Fibroblast of skin of back (primary cell): ENCODE measurements at regions not wholly inside any gene's neighbourhood (a gene's known extent, or its start where the extent isn't known, plus 50 kb on each side); places are given as distances from the start of the nearest gene placed in this dataset.
A peak's percentile ranks its signal among the peaks of the same experiment; 100 is the strongest.

Source experiments
- DNase-seq: peaks from one replicate; pipeline ENCODE4 v3.0.0-alpha.2; 2013

DNA sequence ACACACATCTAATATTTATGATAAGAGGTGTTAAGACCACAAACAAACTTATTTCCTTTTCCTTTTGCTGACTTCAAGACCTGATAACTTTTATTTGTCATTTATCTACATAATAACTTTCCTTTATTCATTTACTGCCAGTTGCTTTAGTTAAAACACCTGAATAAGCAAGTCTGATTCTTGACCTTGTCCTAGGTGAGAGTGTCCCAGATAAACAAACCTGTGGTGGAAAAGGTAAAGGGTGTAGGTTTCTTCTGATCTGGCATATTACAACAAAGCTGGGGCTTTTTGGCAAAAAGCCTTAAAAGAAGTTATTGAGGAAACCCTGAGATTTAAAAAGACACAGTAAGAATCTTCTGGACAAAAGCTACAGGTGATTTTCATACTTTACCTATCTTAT lies 191.5 kb downstream of the ZBBX start:
- DNase-seq: no peak

GRCh38 chr3:167187221-167187620 lies 192.9 kb downstream of the ZBBX start:
- no peak for DNase-seq

GRCh38 chr3:167184511-167184910 lies 195.6 kb downstream of the ZBBX start:
- no peak for DNase-seq

DNA sequence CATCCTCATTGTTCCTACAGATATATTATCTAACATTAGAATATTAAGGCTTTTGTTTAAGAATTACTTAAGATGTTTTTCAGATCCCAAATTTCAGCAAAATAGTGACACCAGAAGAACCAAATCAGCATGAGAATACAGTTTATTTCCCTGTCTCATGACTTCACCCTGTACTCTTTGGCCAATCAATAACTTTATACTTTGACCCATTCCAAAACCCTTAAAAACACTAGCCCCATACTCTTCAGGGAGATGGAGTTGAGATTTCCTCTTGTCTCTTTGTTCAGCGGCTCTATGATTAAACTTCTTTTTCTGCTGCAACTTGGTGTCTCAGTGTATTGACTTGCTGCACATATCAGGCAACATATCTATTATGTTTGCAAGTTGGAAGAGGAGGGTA lies 207.7 kb downstream of the ZBBX start:
- DNase-seq: no peak

DNA sequence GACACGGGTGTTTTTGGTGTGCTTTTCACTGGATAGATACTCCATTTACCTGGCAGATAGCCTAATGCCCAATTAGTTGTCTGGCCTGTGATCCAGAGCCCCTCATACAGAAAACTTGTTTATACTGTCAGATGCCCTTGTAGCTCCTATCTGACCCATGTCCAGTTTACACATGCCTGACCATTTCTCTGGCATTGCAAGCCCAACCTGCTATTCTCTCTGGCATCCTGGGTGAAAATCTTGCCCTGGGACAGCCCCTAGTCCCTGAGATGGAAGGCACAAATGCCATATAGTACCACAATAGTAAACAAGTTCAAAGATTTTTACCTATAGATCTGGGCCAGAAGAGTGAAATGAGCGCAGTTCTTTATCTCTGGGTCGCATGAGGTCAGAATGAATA lies 212.6 kb downstream of the ZBBX start:
- DNase-seq: no peak

DNA sequence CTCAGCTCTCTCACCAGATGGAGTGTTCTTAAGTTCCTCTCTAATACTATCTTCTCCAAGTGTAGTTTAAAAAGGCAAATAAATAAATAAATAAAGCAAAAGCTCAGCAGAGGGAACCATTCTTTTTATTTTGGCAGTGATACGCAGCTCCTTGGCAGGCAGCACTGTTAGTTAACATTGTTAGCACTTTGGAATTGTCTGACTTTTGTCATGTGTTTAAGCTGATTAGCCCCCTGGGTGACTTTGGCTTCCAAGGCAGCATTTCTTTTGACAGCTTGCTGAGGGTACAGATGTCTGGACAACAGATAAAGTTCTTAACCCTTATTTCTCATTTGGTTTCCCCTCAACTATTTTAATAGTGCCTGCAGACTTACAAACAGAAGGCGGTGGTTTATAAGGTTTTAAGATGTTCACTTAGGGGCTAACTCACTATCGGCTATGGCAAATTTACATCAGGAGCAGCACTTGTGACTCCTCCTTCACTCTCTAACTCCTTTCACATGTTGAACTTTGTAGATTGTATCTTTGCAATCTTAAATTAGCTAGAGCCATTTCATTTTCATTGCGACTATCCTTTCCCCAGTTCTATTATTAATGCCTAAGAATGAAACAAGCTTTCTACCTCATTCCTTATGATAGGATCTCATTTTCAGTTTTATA lies 213.4 kb downstream of the ZBBX start:
- DNase-seq: no peak

DNA sequence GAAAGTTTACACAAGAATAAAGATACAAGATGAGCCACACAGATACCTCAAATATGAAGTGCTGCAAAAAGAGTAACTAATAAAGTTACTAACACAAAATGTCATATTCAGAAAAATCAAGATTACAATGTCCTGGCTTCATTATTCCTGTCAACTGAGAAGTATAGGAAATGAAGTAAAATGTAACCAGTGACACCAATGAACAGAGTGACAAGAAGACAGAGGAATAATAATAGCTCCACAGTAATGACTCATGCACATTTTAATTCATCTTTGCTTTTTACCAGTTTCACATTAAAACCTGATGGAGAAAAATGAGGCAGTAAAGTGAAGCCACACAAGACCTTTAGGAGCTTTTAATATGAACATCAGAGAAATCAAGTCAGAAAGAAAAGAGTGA lies 214.1 kb downstream of the ZBBX start:
- no peak for DNase-seq

- no peak for DNase-seq
These were observed 216.5 kb downstream of the ZBBX start for GRCh38 chr3:167163580-167163979.

DNA sequence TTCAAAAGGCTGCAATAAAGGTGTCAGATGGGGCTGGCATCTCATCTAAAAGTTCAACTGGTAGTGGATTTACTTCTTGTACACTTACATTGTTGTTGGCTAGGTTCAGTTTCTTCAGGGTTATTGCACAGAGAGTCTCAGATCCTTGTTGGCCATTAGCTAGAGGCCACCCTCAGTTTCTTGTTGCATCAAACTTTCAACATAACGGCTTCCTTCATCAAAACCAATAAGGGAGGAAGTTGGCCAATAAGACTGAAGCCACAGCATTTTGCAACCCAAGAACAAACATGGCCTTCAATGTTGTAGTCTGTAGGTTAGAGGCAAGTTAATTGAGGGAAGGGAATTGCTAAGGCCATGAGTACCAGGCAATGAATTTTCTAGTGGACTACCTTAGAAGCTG lies 218.0 kb downstream of the ZBBX start:
- DNase-seq: no peak

DNA sequence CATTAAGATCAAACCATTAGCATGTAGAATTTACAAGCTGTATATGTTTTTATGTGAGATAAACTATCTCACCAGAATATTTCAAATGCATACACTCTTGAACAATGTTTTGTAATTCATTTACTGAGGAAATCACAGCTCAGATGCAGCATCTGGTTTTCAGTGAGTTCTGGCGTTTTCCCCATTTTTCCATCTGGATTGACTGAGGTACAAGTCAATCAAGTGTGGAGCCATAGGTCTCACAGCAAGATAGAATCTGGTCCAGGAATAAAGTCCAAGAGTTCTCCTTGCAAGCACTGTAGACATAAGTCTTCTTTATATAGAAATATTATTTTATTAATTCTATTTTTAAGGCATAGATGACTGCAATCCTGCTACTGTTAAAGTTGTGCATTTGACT lies 219.3 kb downstream of the ZBBX start:
- DNase-seq: no peak

DNA sequence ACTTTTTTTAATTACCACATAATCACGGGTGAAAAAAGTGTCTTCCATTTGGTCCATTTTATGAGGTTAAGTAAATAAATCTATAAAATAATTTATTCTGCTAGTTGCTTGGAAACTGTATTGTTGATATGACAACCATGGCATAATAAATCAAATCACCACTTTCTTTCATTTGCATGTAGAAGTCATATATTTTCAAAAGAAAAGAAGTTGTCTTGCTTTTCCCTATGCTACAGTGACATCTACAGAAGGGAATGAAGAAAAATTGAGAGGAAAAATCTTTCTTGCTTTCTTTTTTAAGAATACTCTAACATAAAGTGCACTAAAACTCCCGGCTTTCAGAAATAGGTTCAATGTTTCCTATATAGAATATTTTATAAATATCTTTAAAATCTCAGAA lies 228.5 kb downstream of the ZBBX start:
- DNase-seq: no peak

GRCh38 chr3:167148136-167148535 lies 232.0 kb downstream of the ZBBX start:
- DNase-seq: no peak

GRCh38 chr3:167146911-167147310 lies 233.2 kb downstream of the ZBBX start:
- DNase-seq: no peak

DNA sequence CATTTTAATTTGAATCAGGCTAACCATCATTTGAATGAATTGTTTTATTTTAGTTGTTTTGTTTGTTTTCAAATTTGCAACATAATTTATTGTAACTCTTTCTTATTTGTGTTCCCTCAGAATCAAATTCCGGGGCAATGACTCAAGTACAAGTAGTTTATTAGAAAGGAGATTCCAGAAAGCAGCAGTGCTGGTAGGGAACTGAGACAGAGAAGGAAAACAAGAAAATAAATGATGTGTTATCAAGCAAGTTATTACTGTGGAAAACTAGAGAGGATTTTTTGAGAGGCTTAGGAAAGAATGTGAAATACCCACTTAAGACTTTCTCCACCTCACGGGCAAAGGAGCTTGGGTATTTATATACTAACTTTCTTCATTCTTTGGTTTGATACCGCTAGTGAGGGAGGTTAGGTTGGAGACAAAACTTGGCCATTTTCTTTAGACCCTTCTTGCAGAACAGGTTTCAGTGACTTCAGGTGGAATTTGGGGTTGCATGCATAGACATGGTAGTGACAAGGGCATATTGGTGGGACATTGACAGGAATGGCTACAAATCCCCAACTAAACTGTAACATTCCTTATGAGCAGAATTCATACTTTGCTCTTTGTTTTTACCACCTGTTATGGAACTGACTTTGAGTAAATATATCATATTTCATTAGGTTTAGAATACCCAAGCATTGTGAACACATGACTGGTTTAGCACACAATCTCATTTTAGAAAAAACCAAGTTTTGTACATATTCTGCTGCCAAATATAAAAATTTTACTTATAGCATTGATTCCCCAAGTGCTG lies 254.3 kb downstream of the ZBBX start:
- no peak for DNase-seq

DNA sequence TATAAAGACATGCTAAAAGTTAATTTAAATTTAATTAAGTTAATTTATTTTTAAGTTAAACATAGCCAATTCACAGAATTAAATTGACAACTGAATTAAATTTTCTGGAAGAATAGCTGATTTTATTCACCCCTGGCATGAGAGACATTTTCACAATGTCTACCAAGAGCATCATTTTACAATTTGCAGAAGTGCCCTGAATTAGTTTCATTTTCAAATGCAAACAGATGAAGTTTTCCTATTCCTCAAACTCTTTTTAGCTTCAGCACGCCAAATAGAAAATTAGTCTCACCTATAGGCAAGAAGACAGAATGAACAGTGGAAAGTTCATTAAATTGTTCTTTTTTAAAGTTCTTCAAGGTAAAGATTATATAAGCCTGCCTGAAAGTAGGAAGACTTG lies 259.3 kb downstream of the ZBBX start:
- DNase-seq: no peak

GRCh38 chr3:167116120-167116922 lies 263.8 kb downstream of the ZBBX start:
- DNase-seq: no peak

- DNase-seq: no peak
These were observed 264.7 kb downstream of the ZBBX start for GRCh38 chr3:167115331-167115934.

DNA sequence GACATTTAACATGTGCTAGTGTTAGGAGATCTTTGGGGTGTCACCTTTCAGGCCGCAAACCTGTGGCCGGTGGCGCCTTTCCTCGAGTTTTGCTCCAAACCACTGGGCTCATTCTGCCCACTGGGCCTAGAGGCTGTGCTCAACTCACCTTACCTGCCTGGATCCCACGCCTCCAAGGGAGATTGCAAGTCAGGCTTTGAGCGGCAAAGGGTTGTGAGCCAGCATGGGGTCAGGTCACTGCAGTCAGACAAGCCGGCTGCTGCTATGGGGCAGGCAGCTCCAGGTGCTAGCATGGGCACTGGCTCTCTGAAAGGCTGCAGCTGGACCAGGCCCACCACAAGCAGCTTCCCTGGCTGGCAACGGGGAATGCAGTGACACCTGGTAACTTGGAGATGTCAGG lies 265.5 kb downstream of the ZBBX start:
- DNase-seq: no peak

DNA sequence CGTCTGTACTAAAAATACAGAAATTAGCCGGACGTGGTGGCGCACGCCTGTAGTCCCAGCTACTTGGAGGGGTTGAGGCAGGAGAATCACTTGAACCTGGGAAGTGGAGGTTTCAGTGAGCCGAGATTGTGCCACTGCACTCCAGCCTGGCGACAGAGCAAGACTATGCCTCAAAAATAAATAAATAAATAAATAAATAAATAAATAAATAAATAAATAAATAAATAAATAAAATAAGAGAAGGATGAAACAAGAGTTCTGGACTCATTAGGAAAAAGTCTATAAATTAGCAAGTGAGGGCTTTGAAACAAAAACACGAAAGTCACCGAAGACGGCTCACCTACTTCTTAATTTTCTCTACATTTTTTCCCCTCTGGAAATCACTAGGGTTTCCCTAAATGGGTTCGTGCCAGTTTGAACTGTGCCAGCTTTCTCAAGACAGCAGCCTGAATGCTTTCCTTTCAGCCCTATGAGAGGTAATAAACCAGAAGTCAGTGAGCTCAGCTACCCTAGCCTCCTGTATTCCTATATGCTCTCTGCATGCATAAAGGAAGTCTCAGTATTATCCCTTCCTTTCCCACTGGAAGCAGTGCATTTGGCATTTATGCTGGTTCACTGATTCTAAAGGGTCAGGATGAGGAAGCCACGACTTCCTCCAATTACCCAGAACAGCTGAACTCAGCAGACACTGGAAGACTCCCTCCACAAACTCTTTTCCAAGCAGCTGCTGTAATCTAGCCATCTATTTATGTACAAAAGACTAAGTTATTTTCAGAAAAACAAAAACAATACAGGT lies 266.9 kb downstream of the ZBBX start:
- DNase-seq: no peak

- DNase-seq: peak; percentile 36
These were observed 269.2 kb downstream of the ZBBX start for GRCh38 chr3:167110901-167111300.

DNA sequence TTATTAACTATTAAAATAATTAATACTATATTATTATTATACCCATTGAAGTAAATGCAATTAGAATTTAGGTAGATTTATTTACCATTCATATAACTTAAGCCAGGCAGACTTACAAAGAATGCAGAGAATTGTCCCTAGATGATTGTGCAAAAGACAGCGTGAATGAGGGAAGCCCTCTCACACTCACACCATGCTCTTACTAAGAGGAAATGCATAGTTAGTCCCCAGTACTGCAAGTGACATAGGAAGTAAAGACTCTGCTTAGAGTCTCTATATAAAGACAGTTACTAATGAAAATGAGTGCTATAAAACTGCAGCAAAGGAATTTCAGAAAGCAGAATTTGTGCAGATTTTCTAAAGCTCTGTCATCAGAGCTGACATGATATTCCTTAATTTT lies 270.4 kb downstream of the ZBBX start:
- DNase-seq: no peak

- no peak for DNase-seq
These were observed 273.6 kb downstream of the ZBBX start for GRCh38 chr3:167106456-167106855.
